Neuronal stem cell (in vitro differentiated cells): ENCODE measurements at regions not wholly inside any gene's neighbourhood (a gene's known extent, or its start where the extent isn't known, plus 50 kb on each side); places are given as distances from the start of the nearest gene placed in this dataset.

Experiments used
- DNase-seq: peaks from one replicate; pipeline ENCODE4 v3.0.0-alpha.2; 2013; ENCODE audit warnings: low spot score
- H2AFZ ChIP-seq: one replicate; pipeline ENCODE4 v1.6.1; 2013; ENCODE audit warnings: mild to moderate bottlenecking, low read length, inconsistent platforms
- H2AK5ac ChIP-seq: 2 replicates; pipeline ENCODE4 v1.6.1; 2013; ENCODE audit warnings: low read depth, mild to moderate bottlenecking, inconsistent platforms, low read length, moderate library complexity, mixed read lengths
- H2BK120ac ChIP-seq: 2 replicates; pipeline ENCODE4 v1.6.1; 2013; ENCODE audit warnings: low read depth, mild to moderate bottlenecking, inconsistent platforms, low read length, moderate library complexity, mixed read lengths
- H2BK12ac ChIP-seq: one replicate; pipeline ENCODE4 v1.6.1; 2013; ENCODE audit warnings: low read length, inconsistent platforms
- H2BK15ac ChIP-seq: 2 replicates; pipeline ENCODE4 v1.6.1; 2013; ENCODE audit warnings: mild to moderate bottlenecking, low read length, inconsistent platforms, mixed read lengths
- H2BK5ac ChIP-seq: one replicate; pipeline ENCODE4 v1.6.1; 2013; ENCODE audit warnings: inconsistent platforms, mild to moderate bottlenecking, low read length, moderate library complexity
- H3K14ac ChIP-seq: one replicate; pipeline ENCODE4 v1.6.1; 2013; ENCODE audit warnings: low read length, inconsistent platforms
- H3K18ac ChIP-seq: 2 replicates; pipeline ENCODE4 v1.6.1; 2013; ENCODE audit warnings: low read length, inconsistent platforms
- H3K23ac ChIP-seq: 2 replicates; pipeline ENCODE4 v1.6.1; 2013; ENCODE audit warnings: low read depth, mild to moderate bottlenecking, mixed read lengths, low read length, inconsistent platforms; ENCODE audit not compliant: poor library complexity
- H3K27ac ChIP-seq: replicated peaks from 3 replicates; pipeline ENCODE4 v1.5.1; 2013; ENCODE audit warnings: low read length, inconsistent platforms
- H3K27me3 ChIP-seq, 3 experiments: 2 replicates each; pipeline ENCODE4 v1.6.1; 2013; ENCODE audit warnings: low read length in 3 of 3, mild to moderate bottlenecking in 2 of 3, inconsistent platforms in 1 of 3, low read depth in 1 of 3, mixed read lengths in 1 of 3, moderate library complexity in 1 of 3; ENCODE audit not compliant: control insufficient read depth in 3 of 3, insufficient read depth in 3 of 3
- H3K36me3 ChIP-seq, 2 donors: replicated peaks in 1 of 2; 2 replicates each; pipeline ENCODE4 v1.6.1; 2013; ENCODE audit warnings: low read length in 2 of 2; ENCODE audit not compliant: control insufficient read depth in 2 of 2, insufficient read depth in 2 of 2
- H3K4ac ChIP-seq: 2 replicates; pipeline ENCODE4 v1.6.1; 2013; ENCODE audit warnings: inconsistent platforms, mild to moderate bottlenecking, low read length, moderate library complexity
- H3K4me1 ChIP-seq, 2 donors: 1 replicate in 1 of 2; 2 replicates in 1 of 2; pipeline ENCODE4 v1.6.1; 2013; ENCODE audit warnings: low read length in 2 of 2, low read depth in 1 of 2; ENCODE audit not compliant: control insufficient read depth in 2 of 2, insufficient read depth in 1 of 2
- H3K4me2 ChIP-seq: one replicate; pipeline ENCODE4 v1.6.1; 2013; ENCODE audit warnings: mild to moderate bottlenecking, low read length, inconsistent platforms; ENCODE audit not compliant: insufficient read depth, poor library complexity, severe bottlenecking
- H3K4me3 ChIP-seq, 2 donors: 2 replicates each; pipeline ENCODE4 v1.5.1; 2013; ENCODE audit warnings: low read length in 2 of 2, mild to moderate bottlenecking in 2 of 2, inconsistent platforms in 1 of 2, moderate library complexity in 1 of 2
- H3K79me1 ChIP-seq: one replicate; pipeline ENCODE4 v1.6.1; 2013; ENCODE audit warnings: low read depth, mild to moderate bottlenecking, inconsistent platforms, low read length, moderate library complexity
- H3K9ac ChIP-seq: one replicate; pipeline ENCODE4 v1.6.1; 2013; ENCODE audit warnings: mild to moderate bottlenecking, low read depth, low read length, inconsistent platforms; ENCODE audit not compliant: poor library complexity
- H3K9me3 ChIP-seq, 2 donors: replicated peaks in 1 of 2; 2 replicates each; pipeline versions ENCODE3 to v1.6.1; 2013; ENCODE audit warnings: low read length in 2 of 2, mild to moderate bottlenecking in 2 of 2, inconsistent platforms in 1 of 2, low read depth in 1 of 2, mixed read lengths in 1 of 2, moderate library complexity in 1 of 2; ENCODE audit not compliant: control insufficient read depth in 2 of 2, insufficient read depth in 1 of 2
- H4K8ac ChIP-seq: one replicate; pipeline ENCODE4 v1.6.1; 2013; ENCODE audit warnings: low read depth, mild to moderate bottlenecking, inconsistent platforms, low read length, moderate library complexity
- H4K91ac ChIP-seq: one replicate; pipeline ENCODE4 v1.6.1; 2013; ENCODE audit warnings: low read length, low read depth, mild to moderate bottlenecking, inconsistent platforms; ENCODE audit not compliant: poor library complexity
- WGBS, 2 donors: extraction: QIAGEN DNeasy Blood & Tissue Kit; methylation state at CpG; one replicate each; pipeline ENCODE4 v1.1.7; 2013; ENCODE audit warnings: missing lambda C conversion rate in 2 of 2, mixed read lengths in 1 of 2; ENCODE audit not compliant: insufficient read length in 2 of 2, insufficient replicate concordance in 1 of 2; ENCODE audit errors: extremely low coverage in 2 of 2; 5-methylcytosine and 5-hydroxymethylcytosine counted together

DNA sequence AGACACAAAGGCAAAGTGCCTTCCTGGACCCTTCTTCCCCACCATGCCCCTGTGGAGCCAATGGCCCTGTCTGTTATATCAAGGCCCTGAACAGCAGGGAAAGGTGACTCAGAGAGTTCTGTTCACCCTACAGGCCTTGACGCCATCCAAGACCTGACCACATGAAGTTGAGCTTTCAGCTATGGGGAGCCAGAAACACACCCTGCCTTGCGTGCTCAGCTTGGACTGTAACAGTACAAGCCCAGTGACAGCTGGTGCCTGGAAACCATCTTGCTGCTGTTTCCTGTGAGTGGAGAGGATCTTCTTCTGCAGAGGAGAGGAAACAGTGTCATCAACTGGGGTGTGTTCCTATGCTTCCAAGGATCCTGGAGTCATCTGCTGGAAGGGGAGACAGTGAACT lies 165.0 kb upstream of the IRF2BP2 start:
- Histone ChIP-seq H3K4me3 (no peak overlapping the region), H2BK5ac (no peak overlapping the region), H3K18ac (no peak overlapping the region), H3K14ac (no peak overlapping the region), H3K36me3 (no peaks in the 10 kb centered on the region), H3K27ac (no peak overlapping the region), H3K23ac (no peak overlapping the region), H2BK12ac (no peak overlapping the region), H4K8ac (no peak overlapping the region), H4K91ac (no peak overlapping the region), H3K9me3 (peaks cover 0 to 3% of the 10 kb centered on the region in 2 donors), H3K4ac (no peak overlapping the region), H3K9ac (no peak overlapping the region), H2BK120ac (no peak overlapping the region), H3K27me3 (peaks cover 0 to 25% (median 6%) of the 10 kb centered on the region in 3 experiments), H3K4me1 (peaks cover 12 to 14% of the 10 kb centered on the region in 2 donors), H3K79me1 (no peaks in the 10 kb centered on the region), H3K4me2 (no peak overlapping the region), H2AFZ (no peak overlapping the region), H2BK15ac (no peak overlapping the region), H2AK5ac (no peak overlapping the region)
- DNase-seq = no peak
- WGBS, 2 donors = no CpG with 5 or more reads among the region's 2 CpGs

DNA sequence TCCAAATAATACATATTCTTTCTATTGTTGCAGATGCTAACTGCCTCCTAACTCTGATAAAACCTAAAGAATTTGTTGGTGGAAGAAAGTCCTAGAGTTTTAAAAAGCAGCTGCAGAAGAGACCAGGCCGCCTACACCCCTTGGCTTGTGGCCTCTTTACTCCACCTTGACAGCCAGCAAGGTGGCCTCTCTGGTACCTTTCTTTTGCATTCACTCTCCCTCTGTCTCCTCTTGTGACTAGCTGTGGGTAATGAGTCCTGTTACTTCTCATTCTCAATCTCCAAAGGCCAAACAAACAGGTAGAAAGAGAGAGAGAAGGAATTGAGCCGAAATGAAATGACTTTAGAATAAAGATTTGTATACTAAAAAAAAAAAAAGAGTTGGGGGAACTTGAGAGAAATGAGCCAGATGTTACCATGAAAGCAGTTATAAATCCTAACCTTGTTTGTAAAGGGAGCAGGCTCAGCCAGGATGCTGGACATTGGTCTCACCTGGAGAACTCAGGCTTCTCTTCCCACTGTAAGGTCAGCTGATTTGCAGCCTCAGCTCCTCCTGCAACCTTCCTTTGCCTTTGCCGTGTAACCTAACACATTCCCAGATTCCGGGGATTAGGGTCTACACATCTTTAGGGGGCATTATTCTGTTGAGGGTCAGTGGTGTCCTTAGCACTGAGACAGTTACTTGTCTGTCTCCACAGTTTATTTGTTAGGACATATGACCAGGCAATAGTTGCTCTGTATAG lies 164.1 kb upstream of the IRF2BP2 start:
- Histone ChIP-seq H2AK5ac (no peak overlapping the region), H4K91ac (no peak overlapping the region), H2BK120ac (no peak overlapping the region), H3K36me3 (no peaks in the 10 kb centered on the region), H3K79me1 (no peaks in the 10 kb centered on the region), H3K18ac (no peak overlapping the region), H3K4ac (no peak overlapping the region), H3K4me1 (peaks cover 14 to 18% of the 10 kb centered on the region in 2 donors), H2AFZ (no peak overlapping the region), H2BK12ac (no peak overlapping the region), H2BK5ac (no peak overlapping the region), H3K23ac (no peak overlapping the region), H4K8ac (no peak overlapping the region), H2BK15ac (no peak overlapping the region), H3K27ac (no peak overlapping the region), H3K27me3 (peaks cover 0 to 20% (median 4%) of the 10 kb centered on the region in 3 experiments), H3K9me3 (no peaks in the 10 kb centered on the region), H3K9ac (no peak overlapping the region), H3K4me2 (no peak overlapping the region), H3K14ac (no peak overlapping the region), H3K4me3 (no peak overlapping the region)
- DNase-seq = no peak
- WGBS, 2 donors = no CpG with 5 or more reads among the region's 4 CpGs

DNA sequence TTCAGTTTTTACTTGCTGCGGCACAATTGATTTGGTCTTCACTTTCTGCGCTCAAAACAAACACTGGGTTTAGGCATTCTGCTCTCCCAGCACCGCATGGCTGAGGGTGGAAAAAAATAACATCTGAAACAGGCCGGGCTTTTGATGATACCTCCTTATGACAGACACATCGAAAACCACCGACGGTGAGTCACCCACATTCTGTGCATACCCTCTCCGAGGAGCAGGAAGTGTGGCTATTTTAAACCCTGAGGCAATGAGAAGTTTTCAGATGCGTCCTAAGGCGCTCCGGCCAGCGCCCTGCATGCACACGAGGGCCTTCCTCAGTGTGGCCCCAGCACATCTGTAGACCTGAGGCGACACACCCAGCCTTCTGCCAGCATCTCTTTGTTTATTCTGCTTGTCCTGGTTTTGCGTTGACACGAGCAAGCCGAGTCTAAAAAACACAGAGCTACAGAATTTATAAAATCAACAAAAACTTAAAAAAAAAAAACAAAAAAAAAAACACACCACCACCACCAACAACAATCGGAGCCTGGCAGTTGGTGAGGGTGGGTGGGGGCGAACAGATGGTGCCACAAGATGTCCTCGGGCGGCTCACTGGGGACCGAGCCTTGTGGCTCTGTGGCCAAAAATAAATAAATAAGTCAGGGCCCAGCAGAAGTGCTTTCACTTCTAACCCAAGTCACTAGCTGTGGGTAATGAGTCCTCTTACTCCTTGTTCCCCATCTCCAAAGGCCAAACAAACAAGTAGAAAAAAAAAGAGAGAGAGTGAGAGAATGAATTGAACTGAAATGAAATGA lies 162.6 kb upstream of the IRF2BP2 start:
- Histone ChIP-seq H3K9ac (no peak overlapping the region), H3K23ac (no peak overlapping the region), H2BK12ac (no peak overlapping the region), H3K4me1 (peaks cover 10 to 18% of the 10 kb centered on the region in 2 donors), H2AFZ (peak overlapping the region; percentile 74), H2BK120ac (no peak overlapping the region), H4K91ac (no peak overlapping the region), H3K4ac (no peak overlapping the region), H2AK5ac (no peak overlapping the region), H3K9me3 (no peaks in the 10 kb centered on the region), H3K27ac (no peak overlapping the region), H2BK5ac (no peak overlapping the region), H3K36me3 (no peaks in the 10 kb centered on the region), H3K4me3 (no peak overlapping the region), H3K14ac (no peak overlapping the region), H4K8ac (no peak overlapping the region), H3K27me3 (peaks cover 0 to 8% (median 3%) of the 10 kb centered on the region in 3 experiments), H2BK15ac (no peak overlapping the region), H3K4me2 (no peak overlapping the region), H3K18ac (peak overlapping the region; percentile 58), H3K79me1 (no peaks in the 10 kb centered on the region)
- no CpG with 5 or more reads among the region's 22 CpGs for WGBS, 2 donors
- no peak for DNase-seq

DNA sequence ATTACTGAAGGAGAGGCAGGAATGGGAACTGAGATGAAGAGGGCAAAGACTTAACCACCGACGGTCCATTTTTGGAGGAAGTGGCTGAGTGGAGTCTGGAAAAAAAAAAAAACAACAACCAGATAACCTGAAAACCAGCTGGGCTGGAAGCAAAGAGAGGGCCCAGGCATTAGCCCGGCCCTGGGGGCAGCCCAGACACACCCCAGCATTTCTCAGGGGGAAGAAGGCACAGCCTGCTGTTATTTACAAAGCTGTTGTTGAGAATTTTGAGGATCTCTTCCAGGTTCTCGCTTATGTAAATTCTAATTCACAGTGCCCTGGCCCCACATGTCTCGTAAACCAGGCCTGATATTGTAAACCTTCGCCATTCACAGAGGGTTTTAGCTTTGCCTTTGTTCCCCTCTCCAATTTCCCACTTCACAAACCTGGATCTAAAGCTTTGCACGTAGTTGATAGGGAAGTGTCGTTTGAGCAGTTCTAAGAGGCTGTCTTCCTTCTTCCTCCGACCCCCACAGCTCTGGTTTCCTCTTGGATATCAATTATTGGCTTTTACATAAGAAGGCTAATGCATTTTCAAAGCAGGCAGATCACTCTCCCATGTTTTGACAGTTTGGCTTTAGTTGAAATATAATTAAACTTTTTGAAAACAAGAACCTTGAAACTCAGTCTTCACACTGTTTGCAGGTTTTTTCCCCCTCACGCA lies 161.8 kb upstream of the IRF2BP2 start:
- Histone ChIP-seq H3K27ac (no peak overlapping the region), H2BK120ac (no peak overlapping the region), H3K27me3 (peaks cover 0 to 3% (median 1%) of the 10 kb centered on the region in 3 experiments), H3K4me1 (peaks cover 10 to 18% of the 10 kb centered on the region in 2 donors), H3K9ac (no peak overlapping the region), H3K23ac (no peak overlapping the region), H3K79me1 (no peaks in the 10 kb centered on the region), H2BK15ac (no peak overlapping the region), H2AFZ (peak overlapping the region; percentile 74), H3K9me3 (no peaks in the 10 kb centered on the region), H4K8ac (no peak overlapping the region), H2BK12ac (no peak overlapping the region), H3K4ac (no peak overlapping the region), H3K36me3 (no peaks in the 10 kb centered on the region), H3K4me2 (no peak overlapping the region), H2BK5ac (no peak overlapping the region), H3K18ac (no peak overlapping the region), H3K4me3 (no peak overlapping the region), H4K91ac (no peak overlapping the region), H2AK5ac (no peak overlapping the region), H3K14ac (no peak overlapping the region)
- no CpG with 5 or more reads among the region's 10 CpGs for WGBS, 2 donors
- DNase-seq = no peak
